AG09319 (cell line): ENCODE measurements at regions not wholly inside any gene's neighbourhood (a gene's known extent, or its start where the extent isn't known, plus 50 kb on each side); places are given as distances from the start of the nearest gene placed in this dataset.

Experiments
- DNase-seq: peaks from one replicate; pipeline ENCODE4 v3.0.0-alpha.2; 2010; ENCODE audit warnings: low read depth; ENCODE audit errors: extremely low read depth
- CTCF ChIP-seq: IDR thresholded peaks from 2 replicates; pipeline ENCODE4 v1.5.1; 2011; ENCODE audit warnings: low read depth, mild to moderate bottlenecking, inconsistent platforms, low read length, moderate library complexity

- DNase-seq, result no peak
- no peak for TF ChIP-seq CTCF
These were observed 433.4 kb downstream of the PDGFC start for GRCh38 chr4:156538210-156538609.

GRCh38 chr4:156537286-156537685 lies 434.3 kb downstream of the PDGFC start:
- no peak for TF ChIP-seq CTCF
- no peak for DNase-seq

GRCh38 chr4:156536661-156537060 lies 434.9 kb downstream of the PDGFC start:
- DNase-seq, result no peak
- TF ChIP-seq CTCF, result no peak

GRCh38 chr4:156534205-156534604 lies 437.4 kb downstream of the PDGFC start:
- no peak for TF ChIP-seq CTCF
- DNase-seq, result no peak

GRCh38 chr4:156528216-156528615 lies 443.4 kb downstream of the PDGFC start:
- DNase-seq, result no peak
- no peak for TF ChIP-seq CTCF

- DNase-seq, result no peak
- TF ChIP-seq CTCF, result no peak
These were observed 444.2 kb downstream of the PDGFC start for GRCh38 chr4:156527237-156527993.

GRCh38 chr4:156523991-156524390 lies 447.6 kb downstream of the PDGFC start:
- no peak for TF ChIP-seq CTCF
- DNase-seq, result no peak
